Esophagus muscularis mucosa (tissue), 4 donors: ENCODE measurements at regions not wholly inside any gene's neighbourhood (a gene's known extent, or its start where the extent isn't known, plus 50 kb on each side); places are given as distances from the start of the nearest gene placed in this dataset.

Experiments
- EP300 ChIP-seq: sonication (generic); formaldehyde crosslinking; IDR thresholded peaks from one replicate; pipeline ENCODE4 v1.6.1; 2017; ENCODE audit warnings: antibody characterized with exemption
- POLR2A ChIP-seq: fragments of 450-650 bp; IDR thresholded peaks from one replicate; pipeline ENCODE4 v1.6.1; 2017; ENCODE audit warnings: antibody characterized with exemption, moderate library complexity, mild to moderate bottlenecking, low read depth
- TF ChIP-seq, protein P1 (sequence below), 3 experiments: fragments of 200-600 bp in 2 of 3; fragments of 450-650 bp in 1 of 3; sonication (generic) in 2 of 3; IDR thresholded peaks; one replicate each; pipeline ENCODE4 v1.5.1; 2017 to 2019; ENCODE audit warnings: antibody characterized with exemption in 3 of 3, mild to moderate bottlenecking in 2 of 3, moderate library complexity in 1 of 3

GRCh38 chr2:41950666-41950960 is 97.2 kb upstream of the PKDCC start:
- TF ChIP-seq, protein P1, sequence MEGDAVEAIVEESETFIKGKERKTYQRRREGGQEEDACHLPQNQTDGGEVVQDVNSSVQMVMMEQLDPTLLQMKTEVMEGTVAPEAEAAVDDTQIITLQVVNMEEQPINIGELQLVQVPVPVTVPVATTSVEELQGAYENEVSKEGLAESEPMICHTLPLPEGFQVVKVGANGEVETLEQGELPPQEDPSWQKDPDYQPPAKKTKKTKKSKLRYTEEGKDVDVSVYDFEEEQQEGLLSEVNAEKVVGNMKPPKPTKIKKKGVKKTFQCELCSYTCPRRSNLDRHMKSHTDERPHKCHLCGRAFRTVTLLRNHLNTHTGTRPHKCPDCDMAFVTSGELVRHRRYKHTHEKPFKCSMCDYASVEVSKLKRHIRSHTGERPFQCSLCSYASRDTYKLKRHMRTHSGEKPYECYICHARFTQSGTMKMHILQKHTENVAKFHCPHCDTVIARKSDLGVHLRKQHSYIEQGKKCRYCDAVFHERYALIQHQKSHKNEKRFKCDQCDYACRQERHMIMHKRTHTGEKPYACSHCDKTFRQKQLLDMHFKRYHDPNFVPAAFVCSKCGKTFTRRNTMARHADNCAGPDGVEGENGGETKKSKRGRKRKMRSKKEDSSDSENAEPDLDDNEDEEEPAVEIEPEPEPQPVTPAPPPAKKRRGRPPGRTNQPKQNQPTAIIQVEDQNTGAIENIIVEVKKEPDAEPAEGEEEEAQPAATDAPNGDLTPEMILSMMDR (IDR thresholded peaks at IDR 0.05), result no peak
- TF ChIP-seq EP300, result no peak
- no peak for TF ChIP-seq POLR2A
